HCT116 (cell line): ENCODE measurements at regions not wholly inside any gene's neighbourhood (a gene's known extent, or its start where the extent isn't known, plus 50 kb on each side); places are given as distances from the start of the nearest gene placed in this dataset.

Source experiments
- CBX3 ChIP-seq: IDR thresholded peaks from 2 replicates; pipeline ENCODE4 v1.6.1; 2012; ENCODE audit warnings: low read depth
- CEBPB ChIP-seq: IDR thresholded peaks from 2 replicates; pipeline ENCODE4 v1.6.1; 2012; ENCODE audit warnings: low read depth
- CTCF ChIP-seq, 3 experiments: fragments of 200-600 bp in 1 of 3; sonication (generic) in 1 of 3; IDR thresholded peaks in 2 of 3; conservative IDR thresholded peaks in 1 of 3; 2 replicates each; pipeline ENCODE4 v1.5.1; 2012 to 2017; ENCODE audit warnings: low read depth in 2 of 3, low read length in 2 of 3, antibody characterized with exemption in 1 of 3, borderline replicate concordance in 1 of 3, control low read depth in 1 of 3, mild to moderate bottlenecking in 1 of 3, mixed read lengths in 1 of 3, mixed run types in 1 of 3, moderate library complexity in 1 of 3; ENCODE audit not compliant: insufficient read depth in 1 of 3
- EZH2 ChIP-seq: fragments of 200-600 bp; sonication (generic); IDR thresholded peaks from 2 replicates; pipeline ENCODE4 v1.6.1; 2017; ENCODE audit warnings: antibody characterized with exemption, mixed run types
- POLR2A ChIP-seq: IDR thresholded peaks from 2 replicates; pipeline ENCODE4 v1.7.0; 2011; ENCODE audit warnings: borderline replicate concordance; ENCODE audit not compliant: insufficient read depth, insufficient read length; ENCODE audit errors: extremely low read depth
- POLR2AphosphoS5 ChIP-seq: IDR thresholded peaks from 2 replicates; pipeline ENCODE4 v1.6.1; 2011; ENCODE audit warnings: mild to moderate bottlenecking, low read depth, low read length, moderate library complexity
- RAD21 ChIP-seq: IDR thresholded peaks from 2 replicates; pipeline ENCODE4 v1.6.1; 2012; ENCODE audit warnings: low read depth, mild to moderate bottlenecking
- SIN3A ChIP-seq: IDR thresholded peaks from 2 replicates; pipeline ENCODE4 v1.6.1; 2012; ENCODE audit warnings: low read depth
- SRF ChIP-seq: IDR thresholded peaks from 2 replicates; pipeline ENCODE4 v1.6.1; 2012; ENCODE audit warnings: low read depth
- ZBTB33 ChIP-seq: IDR thresholded peaks from 2 replicates; pipeline ENCODE4 v1.6.1; 2011; ENCODE audit warnings: mild to moderate bottlenecking, low read length, moderate library complexity; ENCODE audit not compliant: insufficient replicate concordance; ENCODE audit errors: extremely low read depth
- ZFX ChIP-seq: fragments of 450-650 bp; IDR thresholded peaks from 2 replicates; pipeline ENCODE4 v1.6.1; 2017
- ZNF274 ChIP-seq: fragments of 200-500 bp; sonication (Bioruptor generic); IDR thresholded peaks from 2 replicates; pipeline ENCODE4 v1.6.1; 2014; ENCODE audit warnings: mild to moderate bottlenecking, low read depth, low read length, inconsistent platforms

DNA sequence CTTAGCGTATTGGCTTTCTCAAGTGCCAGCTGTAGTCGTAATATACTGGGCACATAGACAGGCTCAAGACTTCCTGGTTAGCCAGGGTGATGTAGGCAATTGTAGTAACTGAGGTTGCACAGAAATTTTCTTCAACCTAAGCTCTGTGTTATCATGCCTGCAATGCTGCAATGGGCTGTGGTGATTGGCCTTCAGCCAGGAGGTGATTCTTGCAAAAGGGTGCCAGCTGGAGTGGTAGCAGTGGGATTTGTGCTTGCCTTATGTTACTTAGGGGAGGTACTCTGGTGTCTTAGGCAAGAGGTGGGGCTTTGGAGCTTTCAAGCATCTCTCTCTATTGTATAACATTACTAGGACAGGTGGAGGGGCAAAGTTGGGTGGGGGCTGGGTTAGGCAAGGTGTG lies 495.1 kb downstream of the CDH11 start:
- no peak for TF ChIP-seq POLR2A
- TF ChIP-seq CBX3, result no peak
- TF ChIP-seq ZNF274, result no peak
- TF ChIP-seq EZH2, result no peak
- TF ChIP-seq CTCF (IDR thresholded peaks at IDR 0.05 in 2 of 3, conservative IDR thresholded peaks at IDR 0.05 in 1 of 3; ENCODE audit: borderline replicate concordance in 1 of 3, insufficient read depth in 1 of 3, low read depth in 2 of 3, low read length in 2 of 3), result no peak
- no peak for TF ChIP-seq ZFX
- TF ChIP-seq SIN3A, result no peak
- TF ChIP-seq CEBPB, result no peak
- no peak for TF ChIP-seq SRF
- no peak for TF ChIP-seq RAD21
- TF ChIP-seq ZBTB33, result no peak
- no peak for TF ChIP-seq POLR2AphosphoS5
